ENCODE measurements at regions not wholly inside any gene's neighbourhood (a gene's known extent, or its start where the extent isn't known, plus 50 kb on each side); places are given as distances from the start of the nearest gene placed in this dataset.
"Not testable (repeated sequence)": the region's sequence is repeated elsewhere in the genome, so short reads cannot be mapped to it uniquely, and the experiment has no call there.

- H3K9me2 ChIP-seq (ENCODE audit: insufficient read depth); DNase-seq (ENCODE audit: low read depth, low spot score); BruUV-seq (replicated peaks); H4K20me1 ChIP-seq (ENCODE audit: insufficient read depth); POLR2A ChIA-PET; H3K79me2 ChIP-seq (ENCODE audit: insufficient read depth, low read length); H3K4me1 ChIP-seq (ENCODE audit: control insufficient read depth in 1 of 2, insufficient read depth in 2 of 2, low read length in 2 of 2); H3K27ac ChIP-seq (ENCODE audit: low read depth, low read length); CTCF ChIA-PET; H3K9me3 ChIP-seq (ENCODE audit: control insufficient read depth in 1 of 2, insufficient read depth in 1 of 2, low read depth in 1 of 2, low read length in 2 of 2); intact Hi-C loops (cut with micrococcal nuclease); RAD21 ChIA-PET (ENCODE audit: low non-redundant PET in 1 of 2, low total read pairs in 2 of 2, uncharacterized antibody in 2 of 2, unreplicated experiment in 2 of 2); H3K36me3 ChIP-seq (ENCODE audit: control insufficient read depth in 1 of 2, insufficient read depth in 2 of 2, low read length in 2 of 2); H3K9ac ChIP-seq (ENCODE audit: low read length); H2AFZ ChIP-seq (ENCODE audit: low read depth, low read length, poor library complexity, severe bottlenecking); ATAC-seq; H3K4me3 ChIP-seq (replicated peaks in 1 of 2; ENCODE audit: low read depth in 1 of 2, low read length in 2 of 2); H3K4me2 ChIP-seq (ENCODE audit: low read length): not testable (repeated sequence)
- peaks cover 56% of the 10 kb centered on the region for H3K27me3 ChIP-seq (ENCODE audit: insufficient read depth, low read length)
Observed at GRCh38 chr11:134720691-134721070, 308.6 kb upstream of the B3GAT1 start.

DNA sequence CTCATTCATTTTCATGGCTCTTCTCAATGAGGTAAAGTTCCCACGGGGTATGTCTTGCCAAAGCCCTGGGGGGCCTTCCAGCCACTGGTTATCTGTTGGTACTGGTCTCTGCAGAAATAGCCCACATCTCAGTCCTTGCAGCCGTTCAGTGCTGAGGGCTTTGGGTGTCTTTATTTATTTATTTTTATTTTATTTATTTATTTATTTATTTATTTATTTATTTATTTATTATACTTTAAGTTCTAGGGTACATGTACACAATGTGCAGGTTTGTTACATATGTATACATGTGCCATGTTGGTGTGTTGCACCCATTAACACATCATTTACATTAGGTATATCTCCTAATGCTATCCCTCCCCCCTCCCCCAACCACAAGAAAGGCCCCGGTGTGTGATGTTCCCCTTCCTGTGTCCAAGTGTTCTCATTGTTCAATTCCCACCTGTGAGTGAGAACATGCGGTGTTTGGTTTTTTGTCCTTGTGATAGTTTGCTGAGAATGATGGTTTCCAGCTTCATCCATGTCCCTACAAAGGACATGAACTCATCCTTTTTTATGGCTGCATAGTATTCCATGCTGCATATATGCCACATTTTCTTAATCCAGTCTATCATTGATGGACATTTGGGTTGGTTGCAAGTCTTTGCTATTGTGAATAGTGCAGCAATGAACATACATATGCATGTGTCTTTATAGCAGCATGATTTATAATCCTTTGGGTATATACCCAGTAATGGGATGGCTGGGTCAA, 308.1 kb upstream of the B3GAT1 start:
- ATAC-seq; H2AFZ ChIP-seq (ENCODE audit: low read depth, low read length, poor library complexity, severe bottlenecking); H3K9me2 ChIP-seq (ENCODE audit: insufficient read depth); H3K27ac ChIP-seq (ENCODE audit: low read depth, low read length); H4K20me1 ChIP-seq (ENCODE audit: insufficient read depth); H3K4me3 ChIP-seq (replicated peaks in 1 of 2; ENCODE audit: low read depth in 1 of 2, low read length in 2 of 2); H3K36me3 ChIP-seq (ENCODE audit: control insufficient read depth in 1 of 2, insufficient read depth in 2 of 2, low read length in 2 of 2); RAD21 ChIA-PET (ENCODE audit: low non-redundant PET in 1 of 2, low total read pairs in 2 of 2, uncharacterized antibody in 2 of 2, unreplicated experiment in 2 of 2); H3K79me2 ChIP-seq (ENCODE audit: insufficient read depth, low read length); H3K4me2 ChIP-seq (ENCODE audit: low read length); H3K9ac ChIP-seq (ENCODE audit: low read length); CTCF ChIA-PET; DNase-seq (ENCODE audit: low read depth, low spot score); H3K9me3 ChIP-seq (ENCODE audit: control insufficient read depth in 1 of 2, insufficient read depth in 1 of 2, low read depth in 1 of 2, low read length in 2 of 2); intact Hi-C loops (cut with micrococcal nuclease); POLR2A ChIA-PET; BruUV-seq (replicated peaks); H3K4me1 ChIP-seq (ENCODE audit: control insufficient read depth in 1 of 2, insufficient read depth in 2 of 2, low read length in 2 of 2): not testable (repeated sequence)
- H3K27me3 ChIP-seq (ENCODE audit: insufficient read depth, low read length) = peaks cover 56% of the 10 kb centered on the region

- no TSS peak for BruUV-seq (replicated peaks)
- H4K20me1 ChIP-seq (ENCODE audit: insufficient read depth) = no peaks in the 10 kb centered on the region
- ChIA-PET POLR2A (no interaction called here), CTCF (no interaction called here), RAD21 (ENCODE audit: low non-redundant PET in 1 of 2, low total read pairs in 2 of 2, uncharacterized antibody in 2 of 2, unreplicated experiment in 2 of 2) (no interaction called here)
- H3K9ac ChIP-seq (ENCODE audit: low read length) = no peak overlapping the region
- H3K27me3 ChIP-seq (ENCODE audit: insufficient read depth, low read length) = peaks cover 55% of the 10 kb centered on the region
- no peaks in the 10 kb centered on the region for H3K4me1 ChIP-seq (ENCODE audit: control insufficient read depth in 1 of 2, insufficient read depth in 2 of 2, low read length in 2 of 2)
- no peak overlapping the region for H2AFZ ChIP-seq (ENCODE audit: low read depth, low read length, poor library complexity, severe bottlenecking)
- no peak overlapping the region for H3K27ac ChIP-seq (ENCODE audit: low read depth, low read length)
- H3K36me3 ChIP-seq (ENCODE audit: control insufficient read depth in 1 of 2, insufficient read depth in 2 of 2, low read length in 2 of 2) = no peaks in the 10 kb centered on the region
- intact Hi-C loops (cut with micrococcal nuclease) = no loop called here
- no peak overlapping the region for H3K4me3 ChIP-seq (replicated peaks in 1 of 2; ENCODE audit: low read depth in 1 of 2, low read length in 2 of 2)
- no peak overlapping the region for H3K4me2 ChIP-seq (ENCODE audit: low read length)
- no peaks in the 10 kb centered on the region for H3K9me2 ChIP-seq (ENCODE audit: insufficient read depth)
- DNase-seq (ENCODE audit: low read depth, low spot score) (no peak), ATAC-seq (no peak)
- no peaks in the 10 kb centered on the region for H3K9me3 ChIP-seq (ENCODE audit: control insufficient read depth in 1 of 2, insufficient read depth in 1 of 2, low read depth in 1 of 2, low read length in 2 of 2)
- no peaks in the 10 kb centered on the region for H3K79me2 ChIP-seq (ENCODE audit: insufficient read depth, low read length)
- TF ChIP-seq ELF1 (IDR thresholded peaks at IDR 0.05; ENCODE audit: borderline replicate concordance, low read depth) = no peak
- TF ChIP-seq SP1 (IDR thresholded peaks at IDR 0.05; ENCODE audit: low read depth) = no peak
- no peak for TF ChIP-seq REST (IDR thresholded peaks at IDR 0.05; ENCODE audit: low read depth)
- TF ChIP-seq ZFX (IDR thresholded peaks at IDR 0.05) = no peak
- no peak for TF ChIP-seq YY1 (IDR thresholded peaks at IDR 0.05; ENCODE audit: extremely low read depth, insufficient replicate concordance, low read depth, low read length)
- TF ChIP-seq, protein P1, sequence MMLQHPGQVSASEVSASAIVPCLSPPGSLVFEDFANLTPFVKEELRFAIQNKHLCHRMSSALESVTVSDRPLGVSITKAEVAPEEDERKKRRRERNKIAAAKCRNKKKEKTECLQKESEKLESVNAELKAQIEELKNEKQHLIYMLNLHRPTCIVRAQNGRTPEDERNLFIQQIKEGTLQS (IDR thresholded peaks at IDR 0.05) = no peak
- TF ChIP-seq EGR1 (IDR thresholded peaks at IDR 0.05; ENCODE audit: low read depth) = no peak
- TF ChIP-seq SRF (IDR thresholded peaks at IDR 0.05; ENCODE audit: low read depth) = no peak
- TF ChIP-seq CBX3 (IDR thresholded peaks at IDR 0.05; ENCODE audit: low read depth) = no peak
- TF ChIP-seq EZH2 (IDR thresholded peaks at IDR 0.05) = no peak
- no peak for TF ChIP-seq TCF7L2 (IDR thresholded peaks at IDR 0.05; ENCODE audit: borderline replicate concordance, extremely low read depth, insufficient read depth, insufficient read length)
Observed at GRCh38 chr11:134719397-134719796, 307.4 kb upstream of the B3GAT1 start.

Measured in HCT116 (cell line).